CD4-positive, alpha-beta T cell treated with Interleukin-21 for 1 hour (primary cell): ENCODE measurements at regions not wholly inside any gene's neighbourhood (a gene's known extent, or its start where the extent isn't known, plus 50 kb on each side); places are given as distances from the start of the nearest gene placed in this dataset.

Experiments used
- DNase-seq: peaks from one replicate; pipeline ENCODE4 v3.0.0-alpha.2; 2020

DNA sequence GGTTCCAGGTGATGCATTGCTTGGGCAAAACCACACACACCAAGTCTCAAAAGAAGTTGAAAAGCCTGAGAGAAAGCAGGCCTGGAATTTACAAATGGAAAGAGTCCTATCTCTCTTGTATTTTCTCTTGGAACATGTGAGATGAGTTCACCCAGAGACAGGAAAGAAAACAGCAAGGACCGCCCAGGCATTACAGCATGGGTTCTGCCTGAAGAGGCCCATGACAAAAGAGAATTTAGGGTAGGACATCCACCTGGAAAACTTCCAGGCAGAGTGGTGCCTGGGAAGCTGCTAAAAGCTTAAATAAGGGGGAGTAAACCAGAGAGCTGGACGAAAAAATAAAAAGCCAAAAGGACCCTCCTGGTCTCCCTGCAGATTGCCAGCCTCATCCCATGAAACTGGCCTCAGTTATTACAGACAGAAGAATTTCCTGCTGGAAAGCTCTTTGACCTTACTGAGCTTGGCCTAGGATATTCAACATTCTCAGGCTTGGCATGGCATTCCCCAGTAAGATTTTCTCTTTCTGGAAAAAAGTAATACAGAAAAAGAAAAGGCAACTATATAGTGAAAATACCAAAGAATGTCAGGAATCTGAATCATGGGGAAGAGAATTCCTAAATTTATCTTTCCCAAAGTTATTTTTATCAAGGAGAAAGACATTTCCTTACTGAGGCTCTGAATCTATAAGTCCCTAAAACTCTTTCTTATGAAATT lies 121.3 kb upstream of the NUDT4 start:
- no peak for DNase-seq

- no peak for DNase-seq
These were observed 116.1 kb upstream of the NUDT4 start for GRCh38 chr12:93261505-93262094.

GRCh38 chr12:93272997-93273396 lies 104.7 kb upstream of the NUDT4 start:
- DNase-seq, result no peak

DNA sequence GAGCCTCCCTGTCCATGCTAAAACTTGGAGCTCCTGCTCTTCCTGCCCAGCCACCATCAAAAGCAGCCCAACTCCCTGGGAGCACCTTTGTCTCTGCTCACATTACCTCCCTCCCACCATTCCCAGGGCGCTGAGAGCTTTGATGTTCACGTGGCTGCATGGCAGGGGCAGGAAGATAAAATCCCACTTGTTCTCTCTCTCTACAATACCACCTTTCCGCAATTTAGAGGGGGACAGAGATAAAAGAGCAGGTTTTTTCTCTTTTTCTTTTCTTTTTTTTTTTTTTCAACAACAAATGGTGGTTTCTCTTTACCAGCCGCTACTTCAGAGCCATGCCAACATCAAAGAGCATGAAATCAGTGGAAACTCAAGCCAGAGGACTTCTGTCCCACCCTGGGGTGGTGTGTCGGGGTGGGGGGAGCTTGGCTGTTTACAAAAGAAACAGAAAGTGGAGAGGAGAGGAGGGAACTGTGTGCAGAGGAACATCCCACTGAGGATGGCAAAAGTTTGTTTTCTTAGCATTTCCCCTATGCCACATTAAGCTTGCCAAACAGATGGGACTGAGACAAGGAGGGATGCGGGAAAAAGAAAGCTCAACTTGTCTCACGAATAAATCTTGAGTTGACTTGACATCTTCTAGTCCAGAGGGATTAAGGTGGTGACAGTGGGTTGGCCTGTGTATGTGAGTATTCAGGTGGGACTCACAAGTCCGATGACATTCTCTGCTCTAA lies 103.7 kb upstream of the NUDT4 start:
- no peak for DNase-seq

GRCh38 chr12:93274937-93275336 lies 102.8 kb upstream of the NUDT4 start:
- no peak for DNase-seq

DNA sequence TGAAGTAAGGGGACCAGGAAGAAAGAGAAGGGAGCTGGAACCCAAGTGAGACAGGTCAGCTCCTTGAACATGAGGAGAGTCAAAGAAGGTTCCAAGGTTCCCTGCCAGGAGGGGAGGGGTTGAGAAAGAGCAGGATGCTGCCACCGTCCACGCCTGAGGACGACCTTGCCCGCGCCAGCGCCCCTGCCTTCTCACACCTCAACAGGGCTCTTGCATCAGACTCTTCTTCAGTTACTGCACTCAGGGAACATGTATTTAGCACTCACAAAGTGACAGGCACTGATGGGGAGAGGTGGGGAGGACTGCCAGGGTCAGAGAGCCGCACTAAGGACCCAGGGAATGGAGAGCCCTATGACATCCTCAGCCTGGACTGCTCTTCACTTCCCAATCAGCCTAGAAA lies 102.1 kb upstream of the NUDT4 start:
- DNase-seq, result no peak

DNA sequence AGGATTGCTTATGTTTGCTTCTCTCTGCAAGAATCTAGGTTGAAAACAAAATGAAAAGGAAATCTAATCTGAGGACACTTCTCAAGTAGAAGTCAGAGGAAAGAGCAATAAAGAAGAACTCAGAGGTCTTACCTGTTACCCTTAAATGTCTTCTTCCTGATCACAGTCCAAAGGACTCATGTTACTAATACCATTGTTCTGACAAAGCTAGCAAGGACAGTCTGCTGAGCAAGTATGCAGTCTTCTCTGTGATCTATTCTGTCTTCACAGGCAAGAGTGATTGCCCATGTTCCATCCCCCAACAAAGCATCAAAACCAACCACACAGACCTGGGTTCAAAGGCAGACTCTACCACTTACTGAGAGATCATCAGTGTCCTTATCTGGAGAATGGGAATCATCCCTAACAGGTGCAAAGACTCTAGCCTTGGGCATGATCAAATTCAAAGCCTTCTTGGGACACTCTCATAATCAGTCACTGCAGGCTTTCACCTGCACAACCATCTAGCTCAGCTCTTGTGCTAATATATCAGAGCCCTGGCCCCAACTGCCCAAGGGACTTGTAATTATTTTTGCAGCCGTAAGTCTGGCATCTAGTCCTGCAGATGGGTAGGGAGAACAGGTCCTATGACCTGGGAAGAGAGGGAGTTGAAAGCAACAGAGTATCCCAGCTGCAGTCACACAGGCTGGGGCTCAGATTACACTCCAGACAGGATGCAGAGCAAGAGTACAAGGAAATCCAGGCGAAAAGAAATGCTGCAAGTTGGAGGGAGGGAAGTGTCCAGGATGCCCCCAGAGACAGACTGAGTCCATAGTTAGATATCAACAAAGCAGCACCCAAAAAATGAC lies 97.9 kb upstream of the NUDT4 start:
- no peak for DNase-seq

GRCh38 chr12:93287149-93287548 lies 90.6 kb upstream of the NUDT4 start:
- DNase-seq, result no peak

DNA sequence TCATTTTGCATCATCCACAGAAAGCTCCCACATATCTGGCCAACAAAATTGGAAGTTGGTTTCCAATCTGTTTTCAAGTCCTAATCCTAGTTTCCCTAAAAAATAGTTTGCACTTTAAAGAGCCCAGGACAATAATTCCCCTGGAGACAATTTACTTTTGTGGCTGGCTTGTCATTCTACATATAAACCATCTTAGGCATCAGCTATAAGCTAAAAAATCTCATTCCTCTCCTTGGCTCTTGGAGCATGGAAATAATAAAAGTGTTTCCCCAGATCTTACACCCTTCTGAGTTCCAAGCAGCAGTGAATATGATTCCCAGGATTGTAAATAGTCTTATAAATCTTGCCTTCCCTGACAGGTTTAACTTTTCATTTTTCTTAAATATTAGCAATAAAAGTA lies 89.1 kb upstream of the NUDT4 start:
- DNase-seq, result no peak

- DNase-seq, result no peak
These were observed 87.3 kb upstream of the NUDT4 start for GRCh38 chr12:93290391-93290790.

GRCh38 chr12:93292213-93292612 lies 85.5 kb upstream of the NUDT4 start:
- DNase-seq, result no peak

DNA sequence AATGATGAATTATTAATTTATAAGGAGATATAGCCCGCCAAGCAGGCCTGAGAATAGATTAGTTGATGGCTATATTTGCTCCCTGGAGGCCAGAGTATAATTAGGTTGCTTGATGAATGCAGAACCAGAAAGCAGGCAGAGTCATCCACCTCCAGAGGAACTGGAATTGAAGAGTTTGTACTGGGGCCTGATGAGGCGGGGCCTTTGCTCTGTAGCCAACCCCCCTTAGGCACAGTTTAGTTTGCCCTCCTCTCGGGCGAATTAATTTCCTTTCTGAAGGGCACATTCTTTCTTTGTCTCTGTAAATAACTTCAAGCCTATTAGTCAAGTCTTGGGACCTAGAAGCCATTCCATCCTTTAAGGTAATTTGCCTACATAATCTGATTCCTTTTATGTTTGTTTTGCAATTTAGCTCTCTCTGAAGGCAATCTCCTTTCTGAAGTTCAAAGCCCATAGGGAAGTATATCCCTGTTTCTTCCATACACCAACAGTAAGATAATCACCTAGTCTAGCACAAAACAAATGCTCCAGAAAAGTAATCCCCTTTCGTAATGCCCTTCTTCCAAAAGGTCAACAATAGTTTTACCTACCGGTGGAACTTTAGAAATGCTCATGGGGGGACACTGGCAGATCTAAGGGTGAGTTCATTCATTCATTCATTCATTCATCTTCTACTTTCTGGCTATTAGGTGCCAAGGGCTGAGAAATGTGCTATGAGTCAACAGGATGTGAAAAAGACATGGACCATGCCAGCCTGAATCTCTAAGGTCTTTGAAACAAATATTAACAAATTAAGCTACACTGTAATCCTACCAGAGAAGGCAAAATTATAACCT lies 84.8 kb upstream of the NUDT4 start:
- DNase-seq, result no peak

GRCh38 chr12:93297032-93297431 lies 80.7 kb upstream of the NUDT4 start:
- DNase-seq, result no peak

DNA sequence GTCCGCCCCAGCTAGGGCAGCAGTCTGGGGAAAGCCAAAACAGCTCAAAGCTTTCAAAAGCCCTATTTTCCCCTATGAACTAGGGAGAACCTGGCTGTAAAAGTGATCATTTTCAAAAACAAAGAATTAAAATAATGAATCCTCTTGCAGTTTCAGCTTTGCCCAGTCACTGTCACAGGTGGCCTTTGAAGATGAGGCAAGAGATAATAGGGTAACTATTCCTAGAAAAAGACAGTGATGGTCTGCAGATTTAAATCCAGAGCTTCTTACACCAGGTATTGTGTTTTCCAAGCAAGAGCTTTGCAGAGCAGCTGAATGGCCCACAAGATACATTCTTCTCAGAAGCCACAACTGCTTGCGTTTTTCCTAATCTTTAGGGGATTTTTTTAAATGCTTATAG lies 80.2 kb upstream of the NUDT4 start:
- DNase-seq, result no peak

GRCh38 chr12:93299262-93299846 lies 78.4 kb upstream of the NUDT4 start:
- DNase-seq, result no peak

DNA sequence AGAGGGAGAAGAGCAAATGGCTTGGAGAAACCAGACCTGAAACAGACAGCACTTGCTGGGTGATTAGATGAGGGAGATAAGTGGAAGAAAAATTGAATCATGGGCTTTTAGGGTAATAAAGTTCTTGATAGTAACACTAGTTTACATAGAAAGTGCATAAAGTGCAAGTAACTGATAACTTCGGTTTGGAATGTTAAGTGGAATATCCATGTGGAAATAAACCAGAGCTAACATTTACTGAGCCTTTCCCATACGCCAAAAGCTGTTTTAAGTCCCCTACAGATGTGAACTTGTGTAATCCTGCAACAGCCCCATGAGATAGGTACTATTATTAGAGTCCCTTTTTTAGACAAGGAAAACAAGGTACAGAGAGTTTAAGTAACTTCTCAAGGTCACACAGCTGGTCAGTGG lies 77.1 kb upstream of the NUDT4 start:
- DNase-seq, result no peak

- no peak for DNase-seq
These were observed 75.1 kb upstream of the NUDT4 start for GRCh38 chr12:93302331-93303229.

DNA sequence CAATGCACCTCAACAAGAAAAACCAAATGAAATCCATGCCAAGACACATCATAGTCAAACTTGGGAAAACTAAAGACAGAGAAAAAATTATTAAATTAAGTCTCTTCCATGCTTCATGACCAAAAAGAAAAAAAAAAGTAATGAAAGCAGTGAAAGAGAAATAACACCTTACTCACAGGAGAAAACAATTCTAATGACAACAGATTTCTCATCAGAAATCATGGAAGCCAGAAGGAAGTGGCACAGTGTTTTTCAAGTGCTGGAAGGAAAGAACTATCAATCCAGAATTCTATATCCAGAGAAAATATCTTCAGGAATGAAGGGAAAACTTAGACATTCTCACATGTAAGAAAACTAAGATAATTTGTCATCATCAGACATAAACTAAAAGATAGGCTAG lies 71.1 kb upstream of the NUDT4 start:
- no peak for DNase-seq

DNA sequence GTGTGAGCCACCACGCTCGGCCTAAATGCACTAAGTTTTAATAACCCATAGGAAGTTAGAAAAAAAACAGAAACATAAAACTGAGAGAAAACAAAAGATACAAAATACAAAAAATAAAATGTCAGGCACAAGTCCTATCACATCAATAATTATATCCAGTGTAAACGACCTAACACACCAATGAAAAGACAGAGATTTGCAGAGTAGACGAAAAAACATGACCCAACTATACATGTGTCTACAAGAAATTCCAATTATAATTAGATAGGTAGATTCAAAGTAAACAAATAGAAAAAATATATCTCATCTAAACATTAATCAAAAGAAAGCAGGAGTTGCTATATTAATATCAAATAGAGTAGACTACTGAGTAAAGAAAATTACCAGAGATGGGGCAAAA lies 69.4 kb upstream of the NUDT4 start:
- no peak for DNase-seq

DNA sequence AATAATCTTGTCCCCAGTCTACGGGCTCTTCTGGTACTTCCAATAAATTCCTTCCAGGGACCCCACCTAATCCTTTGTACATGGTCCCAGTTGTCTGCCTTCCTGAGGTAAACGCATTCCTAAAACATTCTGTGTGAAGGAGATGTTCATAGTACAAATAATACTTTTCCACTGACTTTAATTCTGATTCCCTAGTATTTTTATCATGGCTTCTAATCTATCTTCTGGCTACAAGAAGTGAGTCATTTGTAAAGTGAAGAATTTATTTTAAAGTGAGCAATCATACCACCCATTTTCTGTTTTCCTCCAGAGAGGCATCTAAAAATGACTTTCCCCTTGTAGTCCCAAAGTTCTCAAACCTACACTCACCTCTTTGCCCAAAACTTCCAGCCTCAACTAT lies 65.9 kb upstream of the NUDT4 start:
- DNase-seq, result no peak

GRCh38 chr12:93314177-93314497 lies 63.6 kb upstream of the NUDT4 start:
- DNase-seq, result no peak
